Glutamatergic neuron (in vitro differentiated cells): ENCODE measurements at regions not wholly inside any gene's neighbourhood (a gene's known extent, or its start where the extent isn't known, plus 50 kb on each side); places are given as distances from the start of the nearest gene placed in this dataset.

Source experiments
- DNase-seq: peaks from one replicate; pipeline ENCODE4 v3.0.0; 2022
- H3K27ac Mint-ChIP-seq: one replicate; pipeline ENCODE4 v1.8.0; 2020; ENCODE audit warnings: mild to moderate bottlenecking, mixed read lengths, inconsistent platforms; ENCODE audit not compliant: unreplicated experiment
- H3K27me3 Mint-ChIP-seq: one replicate; pipeline ENCODE4 v1.8.0; 2020; ENCODE audit warnings: mild to moderate bottlenecking, moderate library complexity, mixed read lengths, inconsistent platforms; ENCODE audit not compliant: unreplicated experiment
- H3K36me3 Mint-ChIP-seq: one replicate; pipeline ENCODE4 v1.8.0; 2020; ENCODE audit warnings: mild to moderate bottlenecking, mixed read lengths, inconsistent platforms; ENCODE audit not compliant: unreplicated experiment
- H3K4me1 Mint-ChIP-seq: one replicate; pipeline ENCODE4 v1.8.0; 2020; ENCODE audit warnings: mild to moderate bottlenecking, low read depth, mixed read lengths, inconsistent platforms; ENCODE audit not compliant: unreplicated experiment
- H3K4me3 Mint-ChIP-seq: one replicate; pipeline ENCODE4 v1.8.0; 2020; ENCODE audit warnings: mild to moderate bottlenecking, mixed read lengths, inconsistent platforms; ENCODE audit not compliant: unreplicated experiment
- H3K9me3 Mint-ChIP-seq: one replicate; pipeline ENCODE4 v1.8.0; 2020; ENCODE audit warnings: mild to moderate bottlenecking, moderate library complexity, mixed read lengths, inconsistent platforms; ENCODE audit not compliant: unreplicated experiment
- TF ChIP-seq, protein P1 (sequence below): fragments of 200-600 bp; sonication (generic); IDR thresholded peaks from one replicate; pipeline ENCODE4 v1.5.0; 2021; ENCODE audit not compliant: partially characterized antibody, unreplicated experiment

DNA sequence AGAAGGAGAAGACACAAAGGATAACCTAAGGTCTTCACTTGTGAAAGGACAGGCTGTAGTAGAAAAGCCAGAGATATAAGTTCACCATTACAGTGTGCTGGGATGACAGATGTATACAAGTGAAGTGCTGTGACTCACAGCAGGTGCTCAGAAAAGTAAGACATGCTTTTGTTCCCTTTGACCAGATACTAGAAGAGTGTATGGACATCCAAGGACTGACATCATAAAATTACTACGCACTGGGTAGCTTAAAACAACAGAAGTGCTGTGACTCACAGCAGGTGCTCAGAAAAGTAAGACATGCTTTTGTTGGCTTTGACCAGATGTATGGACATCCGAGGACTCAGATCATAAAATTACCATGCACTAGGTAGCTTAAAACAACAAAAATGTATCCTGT is 61.6 kb upstream of the BTC start:
- TF ChIP-seq, protein P1, sequence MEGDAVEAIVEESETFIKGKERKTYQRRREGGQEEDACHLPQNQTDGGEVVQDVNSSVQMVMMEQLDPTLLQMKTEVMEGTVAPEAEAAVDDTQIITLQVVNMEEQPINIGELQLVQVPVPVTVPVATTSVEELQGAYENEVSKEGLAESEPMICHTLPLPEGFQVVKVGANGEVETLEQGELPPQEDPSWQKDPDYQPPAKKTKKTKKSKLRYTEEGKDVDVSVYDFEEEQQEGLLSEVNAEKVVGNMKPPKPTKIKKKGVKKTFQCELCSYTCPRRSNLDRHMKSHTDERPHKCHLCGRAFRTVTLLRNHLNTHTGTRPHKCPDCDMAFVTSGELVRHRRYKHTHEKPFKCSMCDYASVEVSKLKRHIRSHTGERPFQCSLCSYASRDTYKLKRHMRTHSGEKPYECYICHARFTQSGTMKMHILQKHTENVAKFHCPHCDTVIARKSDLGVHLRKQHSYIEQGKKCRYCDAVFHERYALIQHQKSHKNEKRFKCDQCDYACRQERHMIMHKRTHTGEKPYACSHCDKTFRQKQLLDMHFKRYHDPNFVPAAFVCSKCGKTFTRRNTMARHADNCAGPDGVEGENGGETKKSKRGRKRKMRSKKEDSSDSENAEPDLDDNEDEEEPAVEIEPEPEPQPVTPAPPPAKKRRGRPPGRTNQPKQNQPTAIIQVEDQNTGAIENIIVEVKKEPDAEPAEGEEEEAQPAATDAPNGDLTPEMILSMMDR = no peak
- H3K27ac Mint-ChIP-seq = no peak overlapping the region
- no peaks in the 10 kb centered on the region for H3K9me3 Mint-ChIP-seq
- no peak for DNase-seq
- H3K27me3 Mint-ChIP-seq = no peaks in the 10 kb centered on the region
- H3K4me3 Mint-ChIP-seq = no peak overlapping the region
- no peaks in the 10 kb centered on the region for H3K4me1 Mint-ChIP-seq
- no peaks in the 10 kb centered on the region for H3K36me3 Mint-ChIP-seq

DNA sequence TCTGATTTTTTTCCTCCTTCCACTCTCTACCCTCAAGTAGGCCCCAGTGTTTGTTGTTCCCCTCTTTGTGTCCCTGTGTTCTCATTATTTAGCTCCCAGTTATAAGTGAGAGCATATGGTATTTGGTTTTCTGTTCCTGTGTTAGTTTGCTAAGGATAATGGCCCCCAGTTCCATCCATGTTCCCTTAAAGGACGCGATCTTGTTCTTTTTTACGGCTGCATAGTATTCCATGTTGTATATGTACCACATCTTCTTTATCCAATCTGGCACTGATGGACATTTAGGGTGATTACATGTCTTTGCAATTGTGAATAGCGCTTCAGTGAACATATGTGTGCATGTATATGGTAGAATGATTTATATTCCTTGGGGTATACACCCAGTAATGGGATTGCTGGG is 54.5 kb upstream of the BTC start:
- Mint-ChIP-seq H3K27me3 (no peaks in the 10 kb centered on the region), H3K4me1 (no peaks in the 10 kb centered on the region), H3K36me3 (peaks cover 8% of the 10 kb centered on the region), H3K27ac (no peak overlapping the region), H3K4me3 (no peak overlapping the region), H3K9me3 (peaks cover 2% of the 10 kb centered on the region)
- TF ChIP-seq, protein P1 = no peak
- DNase-seq = no peak

DNA sequence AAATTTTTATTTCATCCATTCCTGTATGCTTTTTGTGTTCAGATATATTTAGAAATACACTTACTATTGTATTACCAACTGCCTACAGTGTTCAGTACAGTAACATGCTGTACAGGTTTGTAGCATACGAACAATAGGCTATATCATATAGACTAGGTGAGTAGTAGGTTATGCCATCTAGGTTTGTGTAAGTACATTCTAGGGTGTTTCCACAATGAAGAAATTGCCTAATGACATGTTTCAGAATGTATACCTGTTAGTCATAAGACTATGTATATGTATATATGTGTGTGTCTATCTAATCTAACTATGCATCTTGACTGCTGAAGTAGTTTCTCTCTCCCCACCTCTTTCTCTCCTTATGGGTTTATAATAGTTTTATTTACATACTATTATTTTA is 51.5 kb upstream of the BTC start:
- TF ChIP-seq, protein P1 = no peak
- no peak overlapping the region for H3K27ac Mint-ChIP-seq
- H3K4me1 Mint-ChIP-seq = peaks cover 5% of the 10 kb centered on the region
- H3K27me3 Mint-ChIP-seq = peaks cover 8% of the 10 kb centered on the region
- no peak overlapping the region for H3K4me3 Mint-ChIP-seq
- peaks cover 8% of the 10 kb centered on the region for H3K36me3 Mint-ChIP-seq
- peaks cover 8% of the 10 kb centered on the region for H3K9me3 Mint-ChIP-seq
- no peak for DNase-seq
